B cell (primary cell): ENCODE measurements at regions not wholly inside any gene's neighbourhood (a gene's known extent, or its start where the extent isn't known, plus 50 kb on each side); places are given as distances from the start of the nearest gene placed in this dataset.

Source experiments
- ATAC-seq: fragments of 200-7000 bp; cut with Tn5 transposase; one replicate; pipeline ENCODE4 v1.10.0; 2021; ENCODE audit warnings: low read depth, mild to moderate bottlenecking, moderate number of reproducible peaks, moderate library complexity
- CTCF ChIA-PET: fragments of 350-600 bp; sonication (Branson Sonifier 250); formaldehyde crosslinking; loops from one replicate; lab custom pipeline; 2021; ENCODE audit warnings: antibody characterized with exemption, inconsistent platforms; lab: Charles Lee
- POLR2A ChIA-PET: fragments of 350-600 bp; sonication (Branson Sonifier 250); formaldehyde crosslinking; loops from one replicate; lab custom pipeline; 2021; ENCODE audit warnings: antibody characterized with exemption; lab: Charles Lee
- DNase-seq: peaks from one replicate; pipeline ENCODE4 v3.0.0; 2013
- H2AFZ ChIP-seq: 2 replicates; pipeline ENCODE4 v1.6.1; 2012; ENCODE audit warnings: mild to moderate bottlenecking, low read depth, low read length; ENCODE audit not compliant: insufficient read depth, poor library complexity, severe bottlenecking
- H3K27ac ChIP-seq, 2 donors: 1 replicate in 1 of 2; 2 replicates in 1 of 2; pipeline ENCODE4 v1.5.1; 2012 to 2013; ENCODE audit warnings: low read length in 2 of 2, mild to moderate bottlenecking in 2 of 2, moderate library complexity in 1 of 2
- H3K27me3 ChIP-seq, 4 experiments: fragments of 200-600 bp in 1 of 4; sonication (generic) in 1 of 4; replicated peaks in 1 of 4; 1 replicate in 2 of 4; 2 replicates in 2 of 4; pipeline versions ENCODE4 v1.6.1 to v1.7.0; 2013 to 2016; ENCODE audit warnings: low read length in 3 of 4, mild to moderate bottlenecking in 2 of 4, mixed read lengths in 1 of 4, moderate library complexity in 1 of 4; ENCODE audit not compliant: insufficient read depth in 4 of 4, control insufficient read depth in 3 of 4; ENCODE audit errors: control extremely low read depth in 1 of 4
- H3K36me3 ChIP-seq, 2 experiments: replicated peaks in 1 of 2; 1 replicate in 1 of 2; 2 replicates in 1 of 2; pipeline versions ENCODE4 v1.6.1 to v1.7.1; 2013; ENCODE audit warnings: low read length in 1 of 2; ENCODE audit not compliant: insufficient read depth in 2 of 2, control insufficient read depth in 1 of 2; ENCODE audit errors: control extremely low read depth in 1 of 2, extremely low read depth in 1 of 2
- H3K4me1 ChIP-seq, 2 donors: fragments of 200-600 bp in 1 of 2; sonication (generic) in 1 of 2; 1 replicate in 1 of 2; 2 replicates in 1 of 2; pipeline versions ENCODE4 v1.5.1 to v1.6.1; 2013 to 2017; ENCODE audit warnings: low read length in 2 of 2; ENCODE audit not compliant: control insufficient read depth in 2 of 2, insufficient read depth in 2 of 2
- H3K4me2 ChIP-seq: replicated peaks from 2 replicates; pipeline ENCODE3; 2012; ENCODE audit warnings: mild to moderate bottlenecking, low read depth, low read length; ENCODE audit not compliant: poor library complexity, severe bottlenecking
- H3K4me3 ChIP-seq, 5 experiments: fragments of 200-600 bp in 1 of 5; sonication (generic) in 1 of 5; 1 replicate in 3 of 5; 2 replicates in 2 of 5; pipeline versions ENCODE4 v1.5.1 to v1.7.0; 2011 to 2016; ENCODE audit warnings: low read length in 4 of 5, mild to moderate bottlenecking in 4 of 5, low read depth in 2 of 5, control low read depth in 1 of 5, moderate library complexity in 1 of 5; ENCODE audit not compliant: insufficient read depth in 1 of 5; ENCODE audit errors: control extremely low read depth in 1 of 5, extremely low read depth in 1 of 5
- H3K79me2 ChIP-seq: fragments of 200-600 bp; sonication (generic); one replicate; pipeline ENCODE4 v1.6.0; 2016; ENCODE audit warnings: low read length; ENCODE audit not compliant: control insufficient read depth, insufficient read depth
- H3K9ac ChIP-seq: fragments of 200-600 bp; sonication (generic); 2 replicates; pipeline ENCODE4 v1.6.1; 2017; ENCODE audit warnings: mild to moderate bottlenecking, low read length, moderate library complexity
- H3K9me3 ChIP-seq, 3 donors: one replicate each; pipeline versions ENCODE4 v1.6.1 to v1.7.1; 2013; ENCODE audit warnings: low read length in 2 of 3; ENCODE audit not compliant: control insufficient read depth in 2 of 3, insufficient read depth in 1 of 3; ENCODE audit errors: control extremely low read depth in 1 of 3
- H4K20me1 ChIP-seq: 2 replicates; pipeline ENCODE4 v1.6.0; 2012; ENCODE audit warnings: mild to moderate bottlenecking, low read length; ENCODE audit not compliant: insufficient read depth, control insufficient read depth, poor library complexity, severe bottlenecking
- H3K27ac Mint-ChIP-seq: one replicate; pipeline ENCODE4 v1.8.0; 2021; ENCODE audit warnings: mixed read lengths
- H3K27me3 Mint-ChIP-seq: one replicate; pipeline ENCODE4 v1.8.0; 2021; ENCODE audit warnings: mixed read lengths
- H3K4me1 Mint-ChIP-seq: one replicate; pipeline ENCODE4 v1.8.0; 2021; ENCODE audit warnings: mixed read lengths
- H3K4me3 Mint-ChIP-seq: one replicate; pipeline ENCODE4 v1.8.0; 2021; ENCODE audit warnings: mixed read lengths
- H3K9me3 Mint-ChIP-seq: one replicate; pipeline ENCODE4 v1.8.0; 2022; ENCODE audit warnings: mixed read lengths; ENCODE audit not compliant: insufficient read depth
- CTCF ChIP-seq: fragments of 200-600 bp; IDR thresholded peaks from one replicate; pipeline ENCODE4 v1.8.0; 2022; ENCODE audit warnings: antibody characterized with exemption, mild to moderate bottlenecking
- EZH2 ChIP-seq: IDR thresholded peaks from 2 replicates; pipeline ENCODE4 v1.6.1; 2012; ENCODE audit warnings: borderline replicate concordance, low read depth, mild to moderate bottlenecking, moderate library complexity, low read length; ENCODE audit not compliant: insufficient read depth, poor library complexity, severe bottlenecking
- WGBS: methylation state at CpG from one replicate; pipeline ENCODE4 v1.1.5; 2013; ENCODE audit warnings: missing lambda C conversion rate; ENCODE audit not compliant: insufficient coverage; 5-methylcytosine and 5-hydroxymethylcytosine counted together
- intact Hi-C: fragments of 100-400 bp; cut with micrococcal nuclease; formaldehyde crosslinking; loops from one replicate; pipeline ENCODE4 v1.10.0; 2022

GRCh38 chr5:33174383-33174782, 266.4 kb upstream of the TARS1 start:
- TF ChIP-seq CTCF (no peak), EZH2 (no peak)
- Mint-ChIP-seq H3K4me1 (no peaks in the 10 kb centered on the region), H3K27ac (no peak overlapping the region), H3K27me3 (no peaks in the 10 kb centered on the region), H3K4me3 (no peak overlapping the region), H3K9me3 (peaks cover 7% of the 10 kb centered on the region)
- H3K9me3 ChIP-seq: peaks cover 0 to 7% (median 0%) of the 10 kb centered on the region in 3 donors
- H3K36me3 ChIP-seq: no peaks in the 10 kb centered on the region
- no peaks in the 10 kb centered on the region for H3K4me1 ChIP-seq
- H4K20me1 ChIP-seq: no peaks in the 10 kb centered on the region
- ChIA-PET POLR2A (no interaction called here), CTCF (no interaction called here)
- no peak overlapping the region for H3K9ac ChIP-seq
- ATAC-seq: no peak
- intact Hi-C loops: no loop called here
- no peak overlapping the region for H2AFZ ChIP-seq
- H3K79me2 ChIP-seq: no peaks in the 10 kb centered on the region
- H3K4me2 ChIP-seq: no peak overlapping the region
- H3K4me3 ChIP-seq: no peak overlapping the region
- no peaks in the 10 kb centered on the region for H3K27me3 ChIP-seq
- DNase-seq: no peak
- no peak overlapping the region for H3K27ac ChIP-seq
- WGBS: no CpG with 5 or more reads among the region's 5 CpGs

- CTCF ChIA-PET: no interaction called here
- H3K9ac ChIP-seq: no peak overlapping the region
- Mint-ChIP-seq H3K4me1 (no peaks in the 10 kb centered on the region), H3K27me3 (no peaks in the 10 kb centered on the region), H3K27ac (no peak overlapping the region), H3K4me3 (no peak overlapping the region), H3K9me3 (no peaks in the 10 kb centered on the region)
- no peak overlapping the region for H3K4me3 ChIP-seq
- H4K20me1 ChIP-seq: no peaks in the 10 kb centered on the region
- no peaks in the 10 kb centered on the region for H3K79me2 ChIP-seq
- H3K36me3 ChIP-seq: no peaks in the 10 kb centered on the region
- no CpG with 5 or more reads among the region's 2 CpGs for WGBS
- no peaks in the 10 kb centered on the region for H3K27me3 ChIP-seq
- no peak overlapping the region for H2AFZ ChIP-seq
- TF ChIP-seq CTCF: no peak
- TF ChIP-seq EZH2: no peak
- intact Hi-C loops: no loop called here
- no peak overlapping the region for H3K27ac ChIP-seq
- DNase-seq (no peak), ATAC-seq (no peak)
- no peak overlapping the region for H3K4me2 ChIP-seq
- POLR2A ChIA-PET: no interaction called here
- H3K9me3 ChIP-seq: no peaks in the 10 kb centered on the region
- H3K4me1 ChIP-seq: no peaks in the 10 kb centered on the region
Measured at GRCh38 chr5:33179301-33179700, 261.5 kb upstream of the TARS1 start.
